ENCODE measurements at regions not wholly inside any gene's neighbourhood (a gene's known extent, or its start where the extent isn't known, plus 50 kb on each side); places are given as distances from the start of the nearest gene placed in this dataset.

DNA sequence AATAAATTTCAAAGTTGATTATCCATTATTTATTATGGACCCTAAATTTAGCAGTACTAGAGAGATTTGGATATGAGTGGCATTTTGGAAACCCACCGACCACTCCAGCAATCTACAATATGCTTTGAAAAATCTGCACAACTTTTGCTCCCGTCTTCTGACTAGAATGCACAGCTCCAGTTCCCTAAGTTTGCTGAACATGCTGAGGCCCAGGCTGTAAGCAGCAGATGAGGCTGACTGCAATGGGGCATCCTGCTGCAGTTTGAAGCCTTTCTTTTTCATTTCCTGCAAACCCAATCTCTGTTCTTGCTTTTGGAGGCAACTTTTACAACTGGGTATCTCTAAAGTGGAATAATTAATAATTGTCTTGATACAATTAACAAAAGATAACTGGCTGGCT is 405.8 kb downstream of the ATP23 start:
- TF ChIP-seq, protein P1, sequence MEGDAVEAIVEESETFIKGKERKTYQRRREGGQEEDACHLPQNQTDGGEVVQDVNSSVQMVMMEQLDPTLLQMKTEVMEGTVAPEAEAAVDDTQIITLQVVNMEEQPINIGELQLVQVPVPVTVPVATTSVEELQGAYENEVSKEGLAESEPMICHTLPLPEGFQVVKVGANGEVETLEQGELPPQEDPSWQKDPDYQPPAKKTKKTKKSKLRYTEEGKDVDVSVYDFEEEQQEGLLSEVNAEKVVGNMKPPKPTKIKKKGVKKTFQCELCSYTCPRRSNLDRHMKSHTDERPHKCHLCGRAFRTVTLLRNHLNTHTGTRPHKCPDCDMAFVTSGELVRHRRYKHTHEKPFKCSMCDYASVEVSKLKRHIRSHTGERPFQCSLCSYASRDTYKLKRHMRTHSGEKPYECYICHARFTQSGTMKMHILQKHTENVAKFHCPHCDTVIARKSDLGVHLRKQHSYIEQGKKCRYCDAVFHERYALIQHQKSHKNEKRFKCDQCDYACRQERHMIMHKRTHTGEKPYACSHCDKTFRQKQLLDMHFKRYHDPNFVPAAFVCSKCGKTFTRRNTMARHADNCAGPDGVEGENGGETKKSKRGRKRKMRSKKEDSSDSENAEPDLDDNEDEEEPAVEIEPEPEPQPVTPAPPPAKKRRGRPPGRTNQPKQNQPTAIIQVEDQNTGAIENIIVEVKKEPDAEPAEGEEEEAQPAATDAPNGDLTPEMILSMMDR (IDR thresholded peaks at IDR 0.05; ENCODE audit: borderline replicate concordance, extremely low read depth, low read length, poor library complexity, severe bottlenecking): no peak
- TF ChIP-seq EZH2 (IDR thresholded peaks at IDR 0.05; ENCODE audit: borderline replicate concordance, low read depth, low read length, severe bottlenecking): no peak
